NCI-H1930 (cell line): ENCODE measurements at regions not wholly inside any gene's neighbourhood (a gene's known extent, or its start where the extent isn't known, plus 50 kb on each side); places are given as distances from the start of the nearest gene placed in this dataset.

Source experiments
- DNase-seq, 2 experiments: peaks; one replicate each; lab custom pipeline; 2025; lab: John Stamatoyannopoulos, UW

- DNase-seq = no peak
These were observed 228.6 kb upstream of the CDH5 start for GRCh38 chr16:66137853-66138252.

- no peak for DNase-seq
These were observed 229.7 kb upstream of the CDH5 start for GRCh38 chr16:66136841-66137240.

- DNase-seq = no peak
These were observed 230.7 kb upstream of the CDH5 start for GRCh38 chr16:66135838-66136237.

- no peak for DNase-seq
These were observed 231.1 kb upstream of the CDH5 start for GRCh38 chr16:66135421-66135831.

GRCh38 chr16:66134875-66135274 lies 231.6 kb upstream of the CDH5 start:
- no peak for DNase-seq

- no peak for DNase-seq
These were observed 232.7 kb upstream of the CDH5 start for GRCh38 chr16:66133643-66134338.

GRCh38 chr16:66131895-66132294 lies 234.6 kb upstream of the CDH5 start:
- DNase-seq = no peak

- no peak for DNase-seq
These were observed 235.2 kb upstream of the CDH5 start for GRCh38 chr16:66131156-66131807.

GRCh38 chr16:66130296-66130905 lies 236.1 kb upstream of the CDH5 start:
- DNase-seq = no peak

- DNase-seq = no peak
These were observed 237.3 kb upstream of the CDH5 start for GRCh38 chr16:66129196-66129595.

- no peak for DNase-seq
These were observed 238.1 kb upstream of the CDH5 start for GRCh38 chr16:66128371-66128770.

- DNase-seq = no peak
These were observed 238.8 kb upstream of the CDH5 start for GRCh38 chr16:66127459-66128370.

- DNase-seq = no peak
These were observed 245.0 kb upstream of the CDH5 start for GRCh38 chr16:66121466-66121865.

- DNase-seq = no peak
These were observed 245.8 kb upstream of the CDH5 start for GRCh38 chr16:66120656-66121055.

- DNase-seq = no peak
These were observed 250.1 kb upstream of the CDH5 start for GRCh38 chr16:66116163-66117002.

- no peak for DNase-seq
These were observed 251.1 kb upstream of the CDH5 start for GRCh38 chr16:66115373-66115772.

GRCh38 chr16:66113223-66113622 lies 253.3 kb upstream of the CDH5 start:
- no peak for DNase-seq

- no peak for DNase-seq
These were observed 256.8 kb upstream of the CDH5 start for GRCh38 chr16:66109677-66110076.

- DNase-seq = no peak
These were observed 258.8 kb upstream of the CDH5 start for GRCh38 chr16:66107661-66108060.

GRCh38 chr16:66103211-66103610 lies 263.3 kb upstream of the CDH5 start:
- no peak for DNase-seq

GRCh38 chr16:66099306-66099705 lies 267.2 kb upstream of the CDH5 start:
- no peak for DNase-seq
